HUDEP-2 (cell line): ENCODE measurements at regions not wholly inside any gene's neighbourhood (a gene's known extent, or its start where the extent isn't known, plus 50 kb on each side); places are given as distances from the start of the nearest gene placed in this dataset.
"Not testable (repeated sequence)": the region's sequence is repeated elsewhere in the genome, so short reads cannot be mapped to it uniquely, and the experiment has no call there.

Experiments
- DNase-seq, 76 experiments: peaks; one replicate each; lab custom pipeline; 2025; ENCODE audit not compliant: unreplicated experiment in 76 of 76; lab: John Stamatoyannopoulos, UW

GRCh38 chr6:66264376-66264775 is 557.4 kb upstream of the EYS start:
- DNase-seq = peak in 1 of 76 experiments; percentile 9

GRCh38 chr6:66258731-66259487 is 551.9 kb upstream of the EYS start:
- DNase-seq = not testable (repeated sequence)

- no peak for DNase-seq
Measured at GRCh38 chr6:66245231-66245630, 538.2 kb upstream of the EYS start.

- DNase-seq = no peak
Measured at GRCh38 chr6:66238851-66239250, 531.8 kb upstream of the EYS start.

- DNase-seq = no peak
Measured at GRCh38 chr6:66232890-66233289, 525.9 kb upstream of the EYS start.

GRCh38 chr6:66230591-66230990 is 523.6 kb upstream of the EYS start:
- DNase-seq = no peak

- DNase-seq = no peak
Measured at GRCh38 chr6:66226109-66226508, 519.1 kb upstream of the EYS start.

GRCh38 chr6:66210964-66211363 is 503.9 kb upstream of the EYS start:
- no peak for DNase-seq

- DNase-seq = no peak
Measured at GRCh38 chr6:66200390-66200789, 493.4 kb upstream of the EYS start.

- no peak for DNase-seq
Measured at GRCh38 chr6:66199171-66199570, 492.1 kb upstream of the EYS start.

GRCh38 chr6:66198062-66198624 is 491.1 kb upstream of the EYS start:
- DNase-seq = no peak

- no peak for DNase-seq
Measured at GRCh38 chr6:66190858-66191257, 483.8 kb upstream of the EYS start.

- DNase-seq = no peak
Measured at GRCh38 chr6:66189915-66190314, 482.9 kb upstream of the EYS start.

- DNase-seq = no peak
Measured at GRCh38 chr6:66186756-66187155, 479.7 kb upstream of the EYS start.

- DNase-seq = no peak
Measured at GRCh38 chr6:66184091-66184490, 477.1 kb upstream of the EYS start.

- no peak for DNase-seq
Measured at GRCh38 chr6:66179361-66179760, 472.3 kb upstream of the EYS start.

GRCh38 chr6:66173587-66173986 is 466.6 kb upstream of the EYS start:
- DNase-seq = no peak

GRCh38 chr6:66166713-66167112 is 459.7 kb upstream of the EYS start:
- DNase-seq = not testable (repeated sequence)

GRCh38 chr6:66161546-66162108 is 454.6 kb upstream of the EYS start:
- no peak for DNase-seq

- DNase-seq = no peak
Measured at GRCh38 chr6:66159937-66160336, 452.9 kb upstream of the EYS start.

GRCh38 chr6:66153247-66153646 is 446.2 kb upstream of the EYS start:
- no peak for DNase-seq

- no peak for DNase-seq
Measured at GRCh38 chr6:66149132-66149531, 442.1 kb upstream of the EYS start.
